GM13976 (cell line): ENCODE measurements at regions not wholly inside any gene's neighbourhood (a gene's known extent, or its start where the extent isn't known, plus 50 kb on each side); places are given as distances from the start of the nearest gene placed in this dataset.
"Not testable (repeated sequence)": the region's sequence is repeated elsewhere in the genome, so short reads cannot be mapped to it uniquely, and the experiment has no call there.

Experiments used
- DNase-seq: peaks from one replicate; pipeline ENCODE4 v3.0.0; 2012; ENCODE audit warnings: low spot score
- in situ Hi-C: fragments of 300-500 bp; cut with MboI; formaldehyde crosslinking; loops from one replicate; pipeline ENCODE4 v1.12.0; 2022; ENCODE audit warnings: low sequenced_read_pairs, mixed read lengths, inconsistent platforms; ENCODE audit not compliant: unreplicated experiment
- TF ChIP-seq, protein P1 (sequence below): IDR thresholded peaks from 2 replicates; pipeline ENCODE4 v1.5.1; 2012; ENCODE audit warnings: borderline replicate concordance, mild to moderate bottlenecking; ENCODE audit not compliant: insufficient read depth; ENCODE audit errors: extremely low read depth, missing control alignments, control extremely low read depth

DNA sequence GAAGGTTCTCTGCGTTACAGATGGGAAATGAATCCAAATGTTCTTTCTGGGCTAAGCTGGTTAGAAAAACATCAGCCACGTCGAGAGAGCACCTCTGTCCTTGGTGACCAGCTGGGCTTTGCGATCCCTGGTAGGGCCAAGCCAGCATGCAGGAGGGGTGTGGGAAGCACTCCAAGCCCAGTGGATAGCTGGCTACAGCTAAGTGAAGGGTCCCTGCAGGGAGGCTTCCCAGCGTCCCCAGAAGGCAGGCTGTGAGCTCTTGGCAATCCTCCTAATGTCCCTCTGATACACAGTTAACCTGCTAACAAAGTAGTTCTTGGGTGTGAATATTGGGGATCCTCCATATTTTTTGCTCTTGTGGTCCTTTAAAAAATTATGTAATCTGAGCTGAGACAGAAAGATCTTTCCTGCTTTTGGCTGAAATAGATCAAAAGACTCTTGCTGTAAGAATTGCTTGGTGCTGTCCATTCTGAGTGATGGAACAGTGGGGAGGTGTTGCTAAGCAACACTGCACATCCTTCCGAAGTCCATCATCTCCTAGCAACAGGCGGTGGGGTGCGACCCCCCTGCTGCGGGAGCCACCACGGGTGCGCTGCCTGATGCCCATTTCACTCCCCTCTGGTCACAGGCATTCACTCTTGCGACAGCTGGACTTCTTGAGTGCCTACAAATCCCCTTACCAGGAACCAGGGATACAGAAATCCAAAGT, 88.5 kb upstream of the UXS1 start:
- in situ Hi-C loops: no loop called here
- no peak for DNase-seq
- TF ChIP-seq, protein P1, sequence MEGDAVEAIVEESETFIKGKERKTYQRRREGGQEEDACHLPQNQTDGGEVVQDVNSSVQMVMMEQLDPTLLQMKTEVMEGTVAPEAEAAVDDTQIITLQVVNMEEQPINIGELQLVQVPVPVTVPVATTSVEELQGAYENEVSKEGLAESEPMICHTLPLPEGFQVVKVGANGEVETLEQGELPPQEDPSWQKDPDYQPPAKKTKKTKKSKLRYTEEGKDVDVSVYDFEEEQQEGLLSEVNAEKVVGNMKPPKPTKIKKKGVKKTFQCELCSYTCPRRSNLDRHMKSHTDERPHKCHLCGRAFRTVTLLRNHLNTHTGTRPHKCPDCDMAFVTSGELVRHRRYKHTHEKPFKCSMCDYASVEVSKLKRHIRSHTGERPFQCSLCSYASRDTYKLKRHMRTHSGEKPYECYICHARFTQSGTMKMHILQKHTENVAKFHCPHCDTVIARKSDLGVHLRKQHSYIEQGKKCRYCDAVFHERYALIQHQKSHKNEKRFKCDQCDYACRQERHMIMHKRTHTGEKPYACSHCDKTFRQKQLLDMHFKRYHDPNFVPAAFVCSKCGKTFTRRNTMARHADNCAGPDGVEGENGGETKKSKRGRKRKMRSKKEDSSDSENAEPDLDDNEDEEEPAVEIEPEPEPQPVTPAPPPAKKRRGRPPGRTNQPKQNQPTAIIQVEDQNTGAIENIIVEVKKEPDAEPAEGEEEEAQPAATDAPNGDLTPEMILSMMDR: no peak

DNA sequence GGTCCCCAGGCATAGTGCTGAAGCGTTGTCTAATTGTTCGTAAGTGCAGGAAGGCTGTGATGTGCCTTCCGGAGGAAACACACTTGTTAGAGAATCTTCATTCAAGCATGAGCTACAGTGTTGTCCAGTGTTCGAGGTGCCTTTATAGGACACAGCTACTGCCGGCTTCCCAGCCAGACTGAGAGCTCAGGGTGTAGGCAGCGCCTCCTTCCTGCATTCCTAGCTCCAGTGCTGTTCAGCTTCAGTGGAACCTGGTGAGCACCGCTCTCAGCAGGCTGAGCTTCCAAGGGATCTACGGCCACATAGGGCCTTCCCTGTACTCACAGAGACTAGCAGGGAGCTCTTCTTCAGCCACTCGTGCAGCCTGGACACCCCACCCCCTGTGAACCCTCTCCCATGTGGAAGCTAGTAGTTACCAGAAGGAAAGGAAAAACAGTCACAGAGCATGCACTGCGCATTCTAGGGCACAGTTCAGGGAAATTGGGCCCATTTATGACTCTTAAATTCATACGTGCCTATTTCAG, 87.9 kb upstream of the UXS1 start:
- in situ Hi-C loops: not testable (repeated sequence)

DNA sequence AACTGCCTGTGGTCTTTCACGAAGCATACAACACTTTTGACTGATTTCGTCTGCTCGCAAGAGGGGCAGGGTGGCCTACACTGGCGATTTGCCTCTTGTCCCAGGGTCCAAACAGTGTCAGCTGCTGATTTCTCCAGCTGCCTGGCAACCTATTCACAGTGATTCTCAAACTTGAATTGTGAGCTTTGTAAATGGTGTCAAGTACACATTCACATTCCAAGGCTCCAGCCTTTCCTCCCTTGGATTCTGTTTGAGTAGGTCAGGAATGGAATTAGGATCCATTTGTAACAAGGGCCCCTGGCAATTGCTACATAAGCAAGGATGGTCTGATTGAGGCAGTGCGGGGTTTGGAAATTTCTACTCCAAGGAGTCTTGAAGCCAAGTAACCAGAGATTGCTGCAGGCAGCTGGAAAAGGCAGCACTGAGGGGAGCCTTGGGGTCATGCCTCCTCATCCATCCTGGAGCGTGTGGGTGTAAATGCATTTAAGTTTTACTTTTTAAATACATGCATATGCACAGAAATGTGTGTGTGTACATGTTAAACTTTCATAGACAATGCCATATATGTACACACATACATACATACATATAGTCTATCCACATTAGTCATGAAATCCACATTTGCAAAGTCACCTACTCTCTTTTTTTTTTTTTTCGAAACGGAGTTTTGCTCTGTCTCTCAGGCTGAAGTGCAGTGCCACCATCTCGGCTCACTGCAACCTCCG, 86.8 kb upstream of the UXS1 start:
- in situ Hi-C loops: no loop called here
- TF ChIP-seq, protein P1: no peak
- DNase-seq: no peak

More for the DNA sequence above, 87.9 kb upstream of the UXS1 start:
- DNase-seq: not testable (repeated sequence)

DNA sequence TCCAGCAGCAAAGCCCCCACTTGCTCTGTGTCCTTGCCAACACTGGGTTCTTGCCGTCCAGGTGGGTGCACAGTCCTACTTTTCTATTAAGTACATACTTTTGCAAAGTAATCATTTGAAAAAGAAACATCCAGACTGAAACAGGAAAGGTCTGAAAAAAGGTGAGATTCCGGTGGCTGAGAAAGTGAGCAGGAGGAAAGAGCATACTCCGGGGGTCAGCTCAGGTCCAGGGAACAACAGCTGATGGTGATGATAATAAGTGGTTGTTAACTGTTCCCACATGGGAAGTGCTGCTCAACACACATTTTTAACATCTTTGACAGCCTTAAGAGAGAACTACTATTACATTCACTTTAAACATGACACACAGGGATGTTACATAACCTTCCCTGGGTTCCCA, 86.1 kb upstream of the UXS1 start:
- no peak for DNase-seq
- TF ChIP-seq, protein P1: no peak
- in situ Hi-C loops: no loop called here

DNA sequence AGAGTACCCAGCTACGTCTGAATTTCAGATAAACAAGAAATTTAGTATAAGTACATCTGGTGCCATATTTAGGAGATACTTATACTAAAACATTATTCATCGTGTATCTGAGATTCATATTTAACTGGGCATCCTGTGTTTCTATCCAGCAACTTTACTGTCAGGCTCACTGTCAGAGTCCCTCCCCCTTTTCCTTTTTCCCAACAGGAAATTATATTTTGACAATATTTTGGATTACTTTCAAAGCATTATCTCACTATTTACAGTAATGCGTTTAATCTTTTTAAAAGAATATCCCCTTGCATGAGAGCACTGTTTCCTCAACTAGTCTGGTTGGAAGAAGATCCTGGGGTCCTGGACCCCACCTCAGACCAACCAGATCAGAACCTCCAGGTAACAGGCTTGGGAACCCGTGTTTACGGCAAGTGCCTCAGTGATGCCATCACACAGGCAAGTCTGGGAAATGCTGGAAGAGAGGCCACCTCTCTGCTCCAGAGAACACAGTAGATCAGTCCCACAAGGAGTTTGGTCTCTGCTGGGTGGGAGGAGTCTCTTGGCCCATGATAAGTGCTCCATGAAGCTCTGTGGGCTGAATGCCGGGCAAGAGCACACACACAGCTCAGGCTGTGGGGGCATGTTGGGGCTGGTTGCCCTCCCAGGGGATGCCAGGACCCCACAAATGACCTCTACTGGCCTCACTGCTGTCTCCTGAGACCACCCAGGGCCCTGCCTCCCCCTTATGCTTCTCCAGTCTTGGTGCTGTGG, 84.2 kb upstream of the UXS1 start:
- TF ChIP-seq, protein P1: no peak
- DNase-seq: no peak
- in situ Hi-C loops: no loop called here

DNA sequence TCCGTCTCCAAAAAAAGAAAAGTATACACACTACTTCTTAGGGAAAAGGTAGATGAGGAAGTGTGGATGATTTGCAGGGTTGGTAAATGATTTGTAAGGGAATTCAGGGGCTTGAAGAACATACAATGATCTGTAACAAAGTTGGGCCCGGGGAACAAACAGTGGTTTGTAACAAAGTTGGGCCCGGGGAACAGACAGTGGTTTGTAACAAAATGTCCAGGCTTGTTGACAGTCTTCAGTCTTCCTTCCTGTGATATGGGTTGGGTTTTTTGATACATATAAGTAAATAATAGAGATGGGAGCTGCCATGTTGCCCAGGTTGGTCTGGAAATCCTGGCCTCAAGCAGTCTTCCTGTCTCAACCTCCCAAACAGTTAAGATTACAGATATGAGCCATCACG, 83.3 kb upstream of the UXS1 start:
- in situ Hi-C loops: no loop called here
- TF ChIP-seq, protein P1: no peak
- DNase-seq: no peak
